LNCaP clone FGC (cell line): ENCODE measurements at regions not wholly inside any gene's neighbourhood (a gene's known extent, or its start where the extent isn't known, plus 50 kb on each side); places are given as distances from the start of the nearest gene placed in this dataset.

Experiments used
- DNase-seq: peaks from one replicate; pipeline ENCODE4 v3.0.0-alpha.2; 2011; ENCODE audit warnings: low read depth
- H3K4me3 ChIP-seq: 2 replicates; pipeline ENCODE4 v1.5.1; 2011; ENCODE audit warnings: mild to moderate bottlenecking, low read depth, low read length, control low read depth
- TF ChIP-seq, protein P1 (sequence below): IDR thresholded peaks from 2 replicates; pipeline ENCODE4 v1.5.1; 2012; ENCODE audit warnings: mild to moderate bottlenecking; ENCODE audit not compliant: control insufficient read depth, insufficient read depth; ENCODE audit errors: extremely low read depth

DNA sequence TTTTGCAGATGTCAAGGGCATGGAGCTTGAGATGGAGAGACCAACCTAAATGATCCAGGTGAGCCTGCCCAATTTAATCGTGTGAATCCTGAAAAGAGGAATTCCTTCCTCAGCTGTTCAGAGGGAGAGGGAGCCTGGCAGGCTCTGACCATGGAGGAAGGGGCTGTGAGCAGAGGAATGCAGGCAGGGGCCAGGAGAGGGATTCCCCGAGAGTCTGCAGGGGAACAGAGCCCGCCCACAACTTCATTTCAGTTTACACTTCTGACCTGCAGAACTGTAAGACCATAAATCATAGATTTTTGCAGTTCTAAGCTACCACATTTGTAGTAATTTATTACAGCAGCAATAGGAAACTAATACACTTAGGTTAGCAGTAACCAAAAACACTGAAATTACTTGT, 164.1 kb downstream of the TBXT start:
- TF ChIP-seq, protein P1, sequence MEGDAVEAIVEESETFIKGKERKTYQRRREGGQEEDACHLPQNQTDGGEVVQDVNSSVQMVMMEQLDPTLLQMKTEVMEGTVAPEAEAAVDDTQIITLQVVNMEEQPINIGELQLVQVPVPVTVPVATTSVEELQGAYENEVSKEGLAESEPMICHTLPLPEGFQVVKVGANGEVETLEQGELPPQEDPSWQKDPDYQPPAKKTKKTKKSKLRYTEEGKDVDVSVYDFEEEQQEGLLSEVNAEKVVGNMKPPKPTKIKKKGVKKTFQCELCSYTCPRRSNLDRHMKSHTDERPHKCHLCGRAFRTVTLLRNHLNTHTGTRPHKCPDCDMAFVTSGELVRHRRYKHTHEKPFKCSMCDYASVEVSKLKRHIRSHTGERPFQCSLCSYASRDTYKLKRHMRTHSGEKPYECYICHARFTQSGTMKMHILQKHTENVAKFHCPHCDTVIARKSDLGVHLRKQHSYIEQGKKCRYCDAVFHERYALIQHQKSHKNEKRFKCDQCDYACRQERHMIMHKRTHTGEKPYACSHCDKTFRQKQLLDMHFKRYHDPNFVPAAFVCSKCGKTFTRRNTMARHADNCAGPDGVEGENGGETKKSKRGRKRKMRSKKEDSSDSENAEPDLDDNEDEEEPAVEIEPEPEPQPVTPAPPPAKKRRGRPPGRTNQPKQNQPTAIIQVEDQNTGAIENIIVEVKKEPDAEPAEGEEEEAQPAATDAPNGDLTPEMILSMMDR = no peak
- no peak for DNase-seq
- H3K4me3 ChIP-seq = no peak overlapping the region

GRCh38 chr6:166001359-166001758, 166.3 kb downstream of the TBXT start:
- no peak overlapping the region for H3K4me3 ChIP-seq
- TF ChIP-seq, protein P1 = no peak
- no peak for DNase-seq

GRCh38 chr6:165999279-165999678, 168.4 kb downstream of the TBXT start:
- no peak for DNase-seq
- TF ChIP-seq, protein P1 = no peak
- no peak overlapping the region for H3K4me3 ChIP-seq

GRCh38 chr6:165998072-165998471, 169.6 kb downstream of the TBXT start:
- H3K4me3 ChIP-seq = no peak overlapping the region
- DNase-seq = no peak
- TF ChIP-seq, protein P1 = no peak

DNA sequence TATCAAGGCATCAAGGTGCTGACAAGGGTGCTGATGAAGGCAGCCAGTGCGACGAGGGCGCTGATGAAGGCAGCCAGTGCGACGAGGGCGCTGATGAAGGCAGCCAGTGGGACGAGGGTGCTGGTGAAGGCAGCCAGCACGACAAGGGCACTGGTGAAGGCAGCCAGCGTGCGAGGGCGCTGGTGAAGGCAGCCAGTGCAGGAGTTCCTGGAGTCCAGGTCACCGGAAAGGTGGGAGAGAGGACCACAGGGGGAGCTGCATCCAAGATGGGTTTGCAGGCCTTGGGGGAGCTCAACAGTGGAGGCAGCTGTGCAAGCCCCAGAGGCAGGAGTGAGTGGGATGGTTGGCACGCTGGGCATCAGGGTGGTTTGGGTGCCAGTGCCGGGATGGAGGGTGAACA, 176.3 kb downstream of the TBXT start:
- H3K4me3 ChIP-seq = no peak overlapping the region
- TF ChIP-seq, protein P1 = no peak
- DNase-seq = no peak

GRCh38 chr6:165990216-165990615, 177.4 kb downstream of the TBXT start:
- TF ChIP-seq, protein P1 = no peak
- DNase-seq = no peak
- no peak overlapping the region for H3K4me3 ChIP-seq

GRCh38 chr6:165988757-165989456, 178.7 kb downstream of the TBXT start:
- H3K4me3 ChIP-seq = no peak overlapping the region
- no peak for DNase-seq
- TF ChIP-seq, protein P1 = no peak
